Esophagus muscularis mucosa (tissue), 4 donors: ENCODE measurements at regions not wholly inside any gene's neighbourhood (a gene's known extent, or its start where the extent isn't known, plus 50 kb on each side); places are given as distances from the start of the nearest gene placed in this dataset.

Experiments used
- DNase-seq: peaks from one replicate; pipeline ENCODE4 v3.0.0-alpha.2; 2017; ENCODE audit errors: extremely low spot score
- H3K27ac ChIP-seq, 4 donors: fragments of 200-600 bp; sonication (generic); replicated peaks in 1 of 4; 1 replicate in 3 of 4; 2 replicates in 1 of 4; pipeline ENCODE4 v1.5.1; 2016 to 2019; ENCODE audit warnings: mild to moderate bottlenecking in 1 of 4
- H3K27me3 ChIP-seq, 4 donors: fragments of 200-600 bp; sonication (generic); one replicate each; pipeline versions ENCODE4 v1.5.1 to v1.6.0; 2016 to 2019
- H3K36me3 ChIP-seq, 4 donors: fragments of 200-600 bp; sonication (generic); one replicate each; pipeline ENCODE4 v1.5.1; 2016 to 2019
- H3K4me1 ChIP-seq, 4 donors: fragments of 200-600 bp; sonication (generic); one replicate each; pipeline ENCODE4 v1.5.1; 2016 to 2019
- H3K4me3 ChIP-seq, 4 donors: fragments of 200-600 bp; sonication (generic); 1 replicate in 2 of 4; 2 replicates in 2 of 4; pipeline ENCODE4 v1.5.1; 2016 to 2019; ENCODE audit warnings: mild to moderate bottlenecking in 4 of 4, moderate library complexity in 1 of 4
- H3K9me3 ChIP-seq, 4 donors: fragments of 200-600 bp; sonication (generic); 1 replicate in 3 of 4; 2 replicates in 1 of 4; pipeline ENCODE4 v1.5.1; 2016 to 2019
- CTCF ChIP-seq, 3 experiments: fragments of 200-600 bp in 2 of 3; fragments of 450-650 bp in 1 of 3; sonication (generic) in 2 of 3; IDR thresholded peaks; one replicate each; pipeline ENCODE4 v1.5.1; 2017 to 2019; ENCODE audit warnings: antibody characterized with exemption in 3 of 3, mild to moderate bottlenecking in 2 of 3, moderate library complexity in 1 of 3
- EP300 ChIP-seq: sonication (generic); formaldehyde crosslinking; IDR thresholded peaks from one replicate; pipeline ENCODE4 v1.6.1; 2017; ENCODE audit warnings: antibody characterized with exemption
- POLR2A ChIP-seq: fragments of 450-650 bp; IDR thresholded peaks from one replicate; pipeline ENCODE4 v1.6.1; 2017; ENCODE audit warnings: antibody characterized with exemption, moderate library complexity, mild to moderate bottlenecking, low read depth
- POLR2AphosphoS5 ChIP-seq, 2 donors: sonication (generic); formaldehyde crosslinking; IDR thresholded peaks; one replicate each; pipeline ENCODE4 v1.6.1; 2017; ENCODE audit warnings: antibody characterized with exemption in 2 of 2
- WGBS: methylation state at CpG from one replicate; pipeline ENCODE4 v1.1.5; 2018; 5-methylcytosine and 5-hydroxymethylcytosine counted together
- intact Hi-C: fragments of 100-400 bp; cut with DNase I; formaldehyde crosslinking; loops from one replicate; pipeline ENCODE4 v1.15.1; 2023

DNA sequence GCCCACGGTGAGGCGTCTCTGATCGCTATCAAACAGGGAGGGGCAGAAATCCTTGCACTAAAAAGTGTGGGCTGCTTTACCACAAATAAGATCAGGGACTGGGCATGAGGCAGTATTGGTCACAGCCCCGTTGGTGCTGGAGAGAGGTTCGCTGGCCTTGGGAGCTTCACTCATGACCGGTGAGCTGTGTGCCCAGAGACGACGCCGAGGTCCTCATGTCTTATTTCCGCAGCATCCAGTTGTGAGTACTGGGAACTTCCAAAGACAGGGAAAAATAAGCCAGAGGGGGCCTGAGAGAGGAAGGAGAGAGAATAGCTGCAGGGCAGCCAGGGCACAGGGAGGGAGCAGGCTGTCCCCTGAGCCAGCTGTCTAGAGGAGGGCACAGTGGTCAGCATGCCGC lies 154.2 kb upstream of the PRKCQ start:
- H3K36me3 ChIP-seq = no peaks in the 10 kb centered on the region
- H3K27ac ChIP-seq = no peak overlapping the region
- H3K9me3 ChIP-seq = no peaks in the 10 kb centered on the region
- H3K27me3 ChIP-seq = peaks cover 0 to 37% (median 2%) of the 10 kb centered on the region in 4 donors
- WGBS = 87% methylated on average over 11 of the region's 11 CpGs
- no peak for DNase-seq
- TF ChIP-seq POLR2AphosphoS5 (IDR thresholded peaks at IDR 0.05) (no peak), POLR2A (no peak), CTCF (IDR thresholded peaks at IDR 0.05) (no peak), EP300 (no peak)
- H3K4me3 ChIP-seq = no peak overlapping the region
- intact Hi-C loops = no loop called here
- H3K4me1 ChIP-seq = peaks cover 6 to 27% (median 21%) of the 10 kb centered on the region in 4 donors

DNA sequence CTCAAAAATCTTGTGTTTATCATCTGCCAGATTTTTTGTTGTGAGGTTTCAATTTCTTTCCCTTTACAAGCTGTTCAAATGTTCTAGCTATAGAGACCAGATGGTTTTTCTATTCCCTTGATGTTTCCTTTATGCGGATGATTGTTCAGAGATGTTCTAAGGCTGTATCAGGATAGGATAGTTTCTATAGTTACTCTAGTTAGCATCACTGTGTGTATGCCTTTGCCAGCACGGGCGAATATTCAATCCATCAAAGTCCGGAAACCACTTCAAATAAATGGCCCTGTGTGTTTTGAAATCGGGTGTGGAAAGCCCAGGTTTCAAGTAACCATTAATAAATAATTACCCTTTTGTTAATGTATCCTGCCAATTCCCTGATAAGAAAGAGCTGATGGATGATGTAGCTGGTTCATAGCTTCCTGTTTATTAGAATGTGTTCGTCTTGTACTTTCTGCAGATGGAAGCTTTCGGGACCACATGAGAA lies 149.8 kb upstream of the PRKCQ start:
- WGBS = 15% methylated on average over 7 of the region's 7 CpGs
- intact Hi-C loops = no loop called here
- Histone ChIP-seq H3K27me3 (peaks cover 0 to 37% (median 2%) of the 10 kb centered on the region in 4 donors), H3K4me3 (no peak overlapping the region), H3K4me1 (peaks cover 0 to 10% (median 4%) of the 10 kb centered on the region in 4 donors), H3K9me3 (no peaks in the 10 kb centered on the region), H3K36me3 (no peaks in the 10 kb centered on the region), H3K27ac (peak overlapping the region in 3 of 4 donors; percentile 17 to 35 (median 18))
- DNase-seq = no peak
- TF ChIP-seq POLR2AphosphoS5 (IDR thresholded peaks at IDR 0.05) (no peak), EP300 (no peak), POLR2A (no peak), CTCF (IDR thresholded peaks at IDR 0.05) (no peak)

DNA sequence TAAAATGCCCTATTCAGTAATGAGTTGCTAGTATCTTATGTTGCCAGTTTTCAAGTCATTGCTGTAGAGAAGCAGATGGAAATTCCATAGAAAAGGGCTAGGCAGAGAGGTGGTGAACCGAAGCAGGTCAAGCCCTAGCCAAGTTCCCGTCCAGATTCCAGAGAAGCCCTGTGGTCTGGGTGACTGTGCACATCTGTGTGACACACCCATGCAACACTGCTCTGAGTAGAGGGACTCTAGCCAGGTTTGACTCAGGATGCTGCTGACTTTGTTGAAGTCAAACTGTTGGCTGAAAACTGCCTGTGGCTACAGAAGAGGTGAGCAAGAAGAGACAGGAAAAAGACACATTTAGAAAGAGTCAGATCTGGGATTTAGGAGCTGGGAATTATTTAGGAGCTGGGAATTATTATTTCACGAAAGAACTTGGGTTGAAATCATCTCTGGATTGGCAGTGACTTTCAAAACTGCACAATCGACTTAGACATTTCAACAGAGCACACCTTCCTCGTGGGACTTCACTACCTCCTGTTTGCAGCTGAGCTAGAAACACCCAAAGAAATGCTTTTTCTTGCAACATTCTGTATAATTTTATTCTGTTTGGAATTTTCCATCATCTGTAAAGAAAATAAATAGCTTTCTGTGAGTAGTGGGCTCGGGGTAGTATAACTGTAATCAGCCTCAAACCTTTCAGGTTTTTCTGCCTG lies 149.1 kb upstream of the PRKCQ start:
- 35% methylated on average over 6 of the region's 6 CpGs for WGBS
- H3K36me3 ChIP-seq = no peaks in the 10 kb centered on the region
- peaks cover 0 to 31% (median under 1%) of the 10 kb centered on the region in 4 donors for H3K27me3 ChIP-seq
- intact Hi-C loops = no loop called here
- H3K27ac ChIP-seq = peak overlapping the region; percentile 17 to 35 (median 26)
- no peak for TF ChIP-seq EP300
- no peak for TF ChIP-seq POLR2A
- TF ChIP-seq CTCF (IDR thresholded peaks at IDR 0.05) = no peak
- TF ChIP-seq POLR2AphosphoS5 (IDR thresholded peaks at IDR 0.05) = no peak
- no peaks in the 10 kb centered on the region for H3K9me3 ChIP-seq
- H3K4me3 ChIP-seq = no peak overlapping the region
- no peak for DNase-seq
- peaks cover 0 to 10% (median 4%) of the 10 kb centered on the region in 4 donors for H3K4me1 ChIP-seq

GRCh38 chr10:6726924-6727323 lies 146.8 kb upstream of the PRKCQ start:
- 91% methylated on average over 3 of the region's 3 CpGs for WGBS
- Histone ChIP-seq H3K4me3 (no peak overlapping the region), H3K36me3 (no peaks in the 10 kb centered on the region), H3K27me3 (peaks cover 0 to 24% (median 0%) of the 10 kb centered on the region in 4 donors), H3K9me3 (no peaks in the 10 kb centered on the region), H3K4me1 (peaks cover 5 to 10% (median 9%) of the 10 kb centered on the region in 4 donors), H3K27ac (no peak overlapping the region)
- intact Hi-C loops = no loop called here
- no peak for DNase-seq
- no peak for TF ChIP-seq EP300
- TF ChIP-seq POLR2AphosphoS5 (IDR thresholded peaks at IDR 0.05) = no peak
- no peak for TF ChIP-seq CTCF (IDR thresholded peaks at IDR 0.05)
- TF ChIP-seq POLR2A = no peak
